Epidermal melanocyte (primary cell): ENCODE measurements at regions not wholly inside any gene's neighbourhood (a gene's known extent, or its start where the extent isn't known, plus 50 kb on each side); places are given as distances from the start of the nearest gene placed in this dataset.

Source experiments
- DNase-seq: peaks from one replicate; pipeline ENCODE4 v3.0.0; 2011; ENCODE audit warnings: low spot score; ENCODE audit not compliant: insufficient read length

- DNase-seq: no peak
Measured at GRCh38 chr17:33968350-33969044, 286.6 kb upstream of the CCL2 start.

- no peak for DNase-seq
Measured at GRCh38 chr17:33970279-33970678, 284.8 kb upstream of the CCL2 start.

GRCh38 chr17:33972763-33973162 is 282.3 kb upstream of the CCL2 start:
- no peak for DNase-seq

- no peak for DNase-seq
Measured at GRCh38 chr17:33973491-33973890, 281.6 kb upstream of the CCL2 start.

- DNase-seq: no peak
Measured at GRCh38 chr17:33974276-33974675, 280.8 kb upstream of the CCL2 start.

- DNase-seq: no peak
Measured at GRCh38 chr17:33976831-33977230, 278.3 kb upstream of the CCL2 start.

GRCh38 chr17:33977729-33978514 is 277.2 kb upstream of the CCL2 start:
- no peak for DNase-seq

- no peak for DNase-seq
Measured at GRCh38 chr17:33978889-33979288, 276.2 kb upstream of the CCL2 start.

- DNase-seq: no peak
Measured at GRCh38 chr17:33980193-33980592, 274.9 kb upstream of the CCL2 start.

- no peak for DNase-seq
Measured at GRCh38 chr17:33981711-33982601, 273.1 kb upstream of the CCL2 start.

- DNase-seq: no peak
Measured at GRCh38 chr17:33982909-33983308, 272.2 kb upstream of the CCL2 start.

GRCh38 chr17:33983824-33984574 is 271.1 kb upstream of the CCL2 start:
- no peak for DNase-seq

- no peak for DNase-seq
Measured at GRCh38 chr17:33986088-33986487, 269.0 kb upstream of the CCL2 start.

GRCh38 chr17:33986566-33986965 is 268.5 kb upstream of the CCL2 start:
- DNase-seq: no peak

- DNase-seq: no peak
Measured at GRCh38 chr17:33987162-33987561, 267.9 kb upstream of the CCL2 start.

- DNase-seq: no peak
Measured at GRCh38 chr17:33989361-33990148, 265.5 kb upstream of the CCL2 start.

- DNase-seq: no peak
Measured at GRCh38 chr17:33990943-33991706, 264.0 kb upstream of the CCL2 start.

GRCh38 chr17:33992113-33992512 is 263.0 kb upstream of the CCL2 start:
- no peak for DNase-seq

- no peak for DNase-seq
Measured at GRCh38 chr17:34000639-34001038, 254.4 kb upstream of the CCL2 start.

GRCh38 chr17:34001246-34001645 is 253.8 kb upstream of the CCL2 start:
- DNase-seq: no peak
